GM18507 (cell line): ENCODE measurements at regions not wholly inside any gene's neighbourhood (a gene's known extent, or its start where the extent isn't known, plus 50 kb on each side); places are given as distances from the start of the nearest gene placed in this dataset.
"Not testable (repeated sequence)": the region's sequence is repeated elsewhere in the genome, so short reads cannot be mapped to it uniquely, and the experiment has no call there.

Experiments
- DNase-seq: peaks from one replicate; pipeline ENCODE4 v3.0.0; 2011; ENCODE audit warnings: low read depth; ENCODE audit not compliant: insufficient read length; ENCODE audit errors: extremely low spot score
- FAIRE-seq: peaks from 2 replicates; lab custom pipeline; 2011; peaks lifted over from hg19 to GRCh38; lab: Jason Lieb, UNC

DNA sequence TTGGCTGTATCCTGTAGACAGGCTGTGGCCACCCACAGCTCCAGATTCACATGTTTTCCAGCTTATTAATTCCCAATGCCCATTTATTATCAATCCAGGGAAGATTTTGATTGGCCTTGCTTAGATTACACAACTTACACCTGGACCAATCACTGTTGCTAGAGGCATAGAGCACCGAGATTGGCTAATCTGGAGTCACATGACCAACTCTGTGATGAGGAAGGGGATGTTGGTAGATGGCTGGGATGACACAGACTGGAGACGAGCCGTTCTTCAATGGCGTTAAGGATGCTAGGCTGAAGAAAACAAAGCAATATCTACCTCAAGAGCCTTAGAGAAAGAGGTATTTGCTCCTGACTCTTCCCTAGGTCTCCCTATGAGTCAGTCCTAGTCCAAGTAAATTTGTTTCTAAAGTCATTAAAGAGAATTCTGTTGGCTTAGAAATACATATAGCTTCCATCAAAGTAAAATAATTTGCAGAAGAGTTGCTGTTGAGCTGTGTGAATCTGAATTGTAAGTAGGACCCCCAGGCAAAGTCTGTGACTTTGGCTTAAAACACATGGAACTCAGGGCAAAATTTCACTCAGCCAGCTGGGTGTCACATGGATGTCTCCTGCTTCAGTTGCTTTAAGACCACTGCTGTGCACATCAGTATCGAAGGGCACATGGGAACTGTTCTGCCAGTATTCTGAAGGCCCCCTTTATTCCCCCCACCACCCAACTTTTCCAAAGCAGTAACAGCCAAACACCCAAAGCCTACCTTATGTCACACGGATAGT lies 326.4 kb upstream of the KLF4 start:
- FAIRE-seq: no peak
- no peak for DNase-seq

DNA sequence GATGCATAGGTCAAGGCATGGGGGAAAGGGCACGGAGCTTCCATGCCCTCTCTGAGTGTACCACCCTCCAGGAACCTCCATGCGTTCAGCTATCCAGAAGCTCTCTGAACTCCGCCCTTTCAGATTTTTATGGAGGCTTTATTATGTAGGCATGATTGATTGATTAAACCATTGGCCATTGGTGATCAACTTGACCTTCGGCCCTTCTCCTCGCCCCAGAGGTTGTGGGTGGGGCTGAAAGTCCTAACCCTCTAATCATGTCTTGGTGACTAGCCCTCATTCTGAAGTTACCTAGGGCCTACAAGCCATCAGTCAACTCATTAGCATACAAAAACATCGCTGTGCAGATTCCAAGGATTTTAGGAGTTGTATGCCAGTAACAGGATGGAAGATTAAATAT lies 323.7 kb upstream of the KLF4 start:
- FAIRE-seq: no peak

DNA sequence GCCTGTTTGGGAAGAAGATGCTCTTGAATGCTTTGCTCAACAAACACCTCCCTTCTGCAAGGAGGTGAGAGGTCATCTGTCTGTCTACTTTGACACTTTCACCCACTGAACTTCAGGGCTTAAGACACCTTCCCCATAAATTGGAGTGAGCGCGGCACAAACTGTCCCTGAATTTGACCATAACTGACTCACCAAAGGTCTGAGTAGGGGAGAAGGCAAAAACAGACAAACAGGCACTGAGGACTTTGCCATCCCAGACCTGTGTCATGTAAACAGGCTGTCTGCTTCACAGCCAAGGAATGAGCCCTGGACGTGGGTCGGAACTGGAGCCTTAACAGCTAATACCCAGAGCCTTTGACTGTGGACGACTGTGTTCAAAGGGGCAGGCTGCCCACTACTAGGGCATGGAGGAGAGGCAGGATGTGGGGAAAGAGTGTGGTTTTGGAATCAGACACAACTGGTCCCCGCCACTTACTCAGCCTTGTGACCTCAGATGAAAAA lies 320.9 kb upstream of the KLF4 start:
- no peak for DNase-seq
- FAIRE-seq: no peak

More for the DNA sequence above, 323.7 kb upstream of the KLF4 start:
- no peak for DNase-seq

DNA sequence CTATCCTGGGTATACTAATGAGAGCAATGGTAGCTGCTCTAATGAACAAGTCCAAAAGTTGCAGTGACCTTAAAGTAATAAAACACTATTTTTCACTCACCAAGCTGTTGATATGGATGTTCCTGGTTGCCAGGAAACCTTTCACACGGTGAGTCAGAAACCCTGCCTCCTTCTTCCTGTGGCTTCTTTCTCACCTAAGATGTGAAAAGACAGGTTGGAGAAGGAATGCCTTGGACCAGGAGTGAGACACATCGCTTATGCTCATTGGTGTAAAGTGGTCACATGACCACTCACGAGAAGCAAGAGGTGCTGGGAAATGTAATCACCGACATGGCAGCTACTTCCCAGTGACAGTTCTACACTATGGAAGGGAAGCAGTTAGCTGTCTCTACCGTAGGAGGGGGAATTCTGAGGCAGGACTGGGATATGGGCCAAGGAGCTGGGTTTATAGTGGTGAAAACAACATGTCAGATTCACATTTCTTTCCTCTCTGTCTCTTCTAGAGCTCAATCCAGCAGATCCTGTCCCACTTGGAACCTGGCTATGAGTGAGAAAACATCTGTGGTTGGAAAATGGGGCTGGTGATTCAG lies 320.4 kb upstream of the KLF4 start:
- no peak for DNase-seq
- no peak for FAIRE-seq

DNA sequence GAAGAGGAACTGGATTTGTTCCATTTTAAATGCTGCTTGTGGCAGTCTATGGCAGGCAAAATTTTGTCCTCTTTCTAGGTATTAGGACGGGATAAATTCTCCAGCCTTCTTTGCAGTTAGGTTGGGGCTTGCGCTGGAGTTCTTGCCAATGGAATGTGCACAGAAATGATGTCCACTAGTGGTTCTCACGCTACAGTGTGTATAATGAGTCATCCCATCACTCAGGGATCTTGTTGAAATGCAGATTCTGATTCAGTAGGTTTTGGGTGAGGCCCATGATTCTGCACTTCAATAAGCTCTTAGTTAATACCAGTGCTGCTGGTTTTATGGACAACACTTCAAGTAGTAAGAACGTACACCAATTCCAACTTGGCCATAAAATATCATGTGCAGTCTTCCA lies 317.6 kb upstream of the KLF4 start:
- FAIRE-seq (no peak), DNase-seq (no peak)

DNA sequence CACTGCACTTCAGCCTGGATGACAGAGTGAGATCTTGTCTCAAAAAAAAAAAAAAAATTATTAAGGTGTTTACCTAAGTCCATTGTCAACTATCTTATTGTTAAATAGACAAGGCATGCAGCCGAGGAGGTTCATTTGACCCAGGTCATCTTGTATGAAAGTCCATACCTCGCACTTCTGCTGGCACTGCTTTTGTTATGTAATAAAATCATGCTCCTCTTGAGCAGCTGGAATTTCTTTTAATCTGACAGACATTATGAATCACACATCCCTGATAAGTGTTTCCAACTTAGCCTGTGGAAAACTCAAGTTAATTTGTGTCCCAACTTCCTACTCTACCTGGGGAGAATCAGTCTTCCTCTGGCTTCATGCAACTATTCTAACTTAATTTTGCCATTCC lies 315.6 kb upstream of the KLF4 start:
- no peak for FAIRE-seq
- no peak for DNase-seq

DNA sequence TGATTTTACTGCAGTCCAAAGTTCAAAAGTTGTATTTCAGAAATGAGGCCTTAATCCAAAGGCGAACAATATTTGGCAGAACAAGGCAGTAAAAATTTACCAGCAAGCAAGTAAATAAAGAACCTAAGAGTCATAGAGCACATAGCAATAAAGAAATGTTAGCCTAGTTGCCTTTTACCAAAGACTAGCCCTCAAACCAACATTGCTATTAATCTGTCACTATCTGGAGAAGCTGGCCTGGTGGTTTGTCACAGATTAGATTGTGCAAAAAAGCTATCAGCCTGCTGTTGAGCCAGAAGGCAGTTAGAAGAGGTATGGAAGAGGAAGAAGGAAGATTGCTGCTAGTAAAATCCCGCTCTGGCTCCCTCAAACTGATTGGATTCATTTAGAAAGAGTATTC lies 304.7 kb upstream of the KLF4 start:
- no peak for DNase-seq
- no peak for FAIRE-seq

DNA sequence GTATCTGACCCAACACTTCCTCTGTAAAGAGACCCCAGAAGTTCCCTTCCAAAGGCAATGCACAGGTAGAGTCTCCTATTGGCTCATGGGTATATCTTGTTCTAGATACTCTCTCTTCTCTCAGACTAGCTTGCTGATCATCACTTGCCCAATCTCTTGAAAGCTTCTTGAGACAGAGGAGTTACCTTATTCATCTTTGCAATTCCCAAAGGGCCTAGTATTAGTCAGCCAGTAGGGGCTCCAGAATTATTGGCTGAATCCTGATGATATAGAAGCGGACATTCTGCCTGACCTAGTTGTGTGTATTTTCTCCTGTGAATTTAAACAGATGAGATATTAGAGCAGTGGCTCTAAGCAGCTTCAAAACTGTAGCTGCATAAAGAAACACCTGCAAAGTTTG lies 304.0 kb upstream of the KLF4 start:
- DNase-seq (no peak), FAIRE-seq (no peak)

DNA sequence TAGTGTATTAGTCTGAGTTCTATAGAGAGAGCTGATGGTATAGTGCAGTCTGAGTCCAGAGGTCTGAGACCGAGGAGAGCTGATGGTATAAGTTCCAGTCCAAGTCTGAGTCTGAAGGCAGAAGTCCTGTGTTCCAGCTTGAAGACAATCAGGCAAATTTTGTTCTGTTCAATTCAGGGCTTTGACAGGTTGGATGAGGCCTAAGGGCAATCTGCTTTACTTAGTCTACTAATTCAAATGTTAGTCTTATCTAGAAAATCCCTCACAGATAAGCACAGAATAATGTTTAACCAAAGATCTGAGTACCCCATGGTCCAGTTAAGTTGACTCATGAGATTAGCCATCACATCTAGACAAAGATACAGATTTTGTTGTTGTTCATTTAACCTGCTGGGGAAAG lies 303.0 kb upstream of the KLF4 start:
- DNase-seq (no peak), FAIRE-seq (no peak)

DNA sequence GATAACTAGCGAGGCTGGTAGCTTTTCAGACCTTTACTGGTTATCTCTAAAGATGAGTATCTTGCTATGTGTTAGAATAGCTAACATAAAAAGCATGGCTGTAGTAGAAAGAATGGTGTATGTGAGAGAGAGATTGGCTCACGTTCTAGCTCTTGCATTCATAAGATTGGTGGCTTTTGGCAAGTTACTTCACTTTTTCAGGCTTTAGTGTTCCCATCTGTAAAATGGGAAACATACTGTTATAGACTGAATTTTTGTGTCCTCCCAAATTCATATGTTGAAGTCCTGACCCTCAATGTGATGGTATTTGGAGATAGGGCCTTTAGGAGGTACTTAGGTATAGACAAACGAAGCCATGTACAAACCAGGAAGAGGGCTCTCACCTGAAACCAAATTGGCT lies 302.4 kb upstream of the KLF4 start:
- FAIRE-seq: no peak
- no peak for DNase-seq

DNA sequence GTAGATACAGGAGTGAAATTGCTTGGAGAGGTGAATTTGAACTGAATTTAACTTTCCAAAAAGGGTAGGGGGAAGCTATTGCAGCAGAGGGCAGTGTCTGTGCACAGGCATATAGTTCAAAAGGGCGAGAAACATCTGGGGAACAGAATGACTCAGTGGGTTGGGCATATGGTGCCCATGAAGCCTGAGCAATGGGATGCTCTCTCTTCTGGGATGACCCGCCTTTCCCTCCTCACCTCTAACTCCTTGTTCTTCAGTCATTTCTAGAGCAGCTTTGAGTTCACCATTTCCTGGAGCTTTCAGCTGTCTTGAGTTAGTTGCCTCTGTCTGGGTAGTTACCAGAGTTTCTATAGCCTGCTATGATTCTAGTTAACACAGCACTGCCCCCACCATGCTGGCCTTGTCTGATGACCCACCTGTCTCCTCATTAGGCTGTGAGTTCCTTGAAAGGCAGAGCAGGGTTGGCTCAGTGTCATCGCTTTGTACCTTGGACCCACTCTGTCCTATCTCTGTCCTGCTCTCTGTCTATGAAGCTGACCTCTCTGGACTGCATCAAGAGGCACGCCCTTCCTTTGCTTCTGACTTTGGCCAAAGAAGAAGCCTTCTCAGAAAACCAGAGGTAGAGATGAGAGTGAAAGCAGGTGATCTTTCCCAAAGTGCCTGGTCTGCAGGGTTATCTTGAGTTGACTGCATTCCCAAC lies 299.6 kb upstream of the KLF4 start:
- DNase-seq: no peak
- FAIRE-seq: no peak

DNA sequence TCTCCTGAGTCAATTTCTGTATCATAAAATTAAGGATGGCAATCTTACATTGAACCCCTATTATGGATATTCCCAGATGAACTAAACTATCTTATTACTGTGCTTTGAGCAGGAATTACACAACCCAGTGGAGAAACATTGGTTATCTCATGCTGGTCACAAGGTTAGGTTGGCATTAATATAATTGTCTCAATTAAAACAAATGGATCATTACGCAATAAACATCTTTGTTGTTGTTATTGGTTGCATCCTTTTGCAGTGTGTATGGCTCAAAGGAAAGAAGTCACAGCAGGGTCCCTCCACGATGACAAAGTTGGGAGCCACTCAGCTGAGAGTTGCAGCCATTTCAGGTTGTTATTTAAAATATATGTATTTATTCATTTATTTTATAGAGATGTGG lies 297.0 kb upstream of the KLF4 start:
- no peak for FAIRE-seq
- no peak for DNase-seq

DNA sequence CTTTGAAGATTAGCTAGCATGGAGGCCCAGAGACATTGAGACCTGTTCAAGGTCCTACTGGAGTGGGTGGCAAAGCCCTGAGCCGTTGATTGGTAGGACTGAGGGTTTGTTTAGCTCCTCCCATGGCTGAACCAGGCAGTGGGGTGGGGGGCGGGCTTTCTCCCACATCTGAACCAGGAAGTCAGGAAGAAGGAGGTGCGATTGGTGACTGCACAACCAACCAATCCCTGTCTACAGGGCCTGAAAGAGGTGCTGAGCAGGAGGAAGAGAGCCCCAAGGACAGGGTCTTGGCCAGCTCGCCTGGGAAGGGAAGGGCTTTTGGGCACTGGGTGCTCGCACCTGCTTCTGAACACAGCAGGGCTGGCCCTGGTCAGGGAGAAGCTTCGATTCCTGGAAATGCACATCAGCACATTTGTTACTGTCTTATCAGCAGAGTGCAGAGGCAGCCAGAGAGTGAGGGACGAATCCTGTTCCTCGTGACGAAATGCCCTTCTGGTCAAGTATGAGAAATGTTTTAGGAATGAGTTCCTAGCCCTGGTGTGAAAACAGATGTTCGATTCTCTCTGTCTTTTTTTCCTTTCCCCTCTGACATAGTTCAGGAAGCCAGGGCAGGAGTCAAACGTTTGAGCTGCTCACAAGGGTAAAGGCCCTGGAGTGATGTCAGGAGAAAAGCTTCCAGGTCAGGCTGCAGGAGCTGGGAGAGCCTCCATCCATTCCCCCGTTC lies 294.8 kb upstream of the KLF4 start:
- DNase-seq (no peak), FAIRE-seq (no peak)

DNA sequence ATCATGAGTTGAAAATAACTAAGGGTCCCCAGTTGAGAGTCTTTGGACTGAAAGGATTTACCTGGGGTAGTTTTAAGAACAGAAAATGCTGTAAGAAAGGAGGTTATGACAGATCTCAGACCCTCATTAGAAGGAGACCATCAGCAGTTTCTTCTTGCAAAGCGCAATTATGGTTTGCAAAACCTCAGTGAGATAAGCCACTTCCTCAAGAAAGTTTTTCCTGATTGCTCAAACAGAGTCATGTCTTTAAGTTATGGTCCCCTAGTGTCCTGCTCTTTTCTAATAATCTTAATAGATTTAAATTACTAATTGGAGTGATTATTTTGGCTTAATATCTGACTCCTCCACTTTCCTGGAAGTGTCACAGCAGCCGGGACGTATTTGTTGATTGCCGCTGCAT lies 293.2 kb upstream of the KLF4 start:
- FAIRE-seq: no peak
- DNase-seq: no peak

DNA sequence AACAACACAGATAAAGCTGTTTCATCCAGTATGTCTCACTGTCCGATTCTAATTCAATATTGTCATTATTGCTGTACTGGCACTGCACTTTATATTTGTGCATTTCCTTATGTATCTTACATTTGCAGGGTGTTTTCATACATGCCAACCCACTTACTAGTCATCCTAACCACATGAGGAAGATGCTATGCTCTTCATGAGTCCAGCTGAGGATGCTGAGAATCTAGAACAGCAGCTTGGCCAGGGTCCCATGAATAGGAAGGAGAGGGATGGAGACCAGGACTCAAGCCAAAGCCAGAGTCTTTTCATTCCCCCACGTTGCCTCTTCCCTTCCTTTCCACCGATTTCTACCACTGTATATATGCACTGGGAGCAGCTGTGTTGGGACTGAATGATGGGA lies 292.8 kb upstream of the KLF4 start:
- no peak for FAIRE-seq
- DNase-seq: no peak

DNA sequence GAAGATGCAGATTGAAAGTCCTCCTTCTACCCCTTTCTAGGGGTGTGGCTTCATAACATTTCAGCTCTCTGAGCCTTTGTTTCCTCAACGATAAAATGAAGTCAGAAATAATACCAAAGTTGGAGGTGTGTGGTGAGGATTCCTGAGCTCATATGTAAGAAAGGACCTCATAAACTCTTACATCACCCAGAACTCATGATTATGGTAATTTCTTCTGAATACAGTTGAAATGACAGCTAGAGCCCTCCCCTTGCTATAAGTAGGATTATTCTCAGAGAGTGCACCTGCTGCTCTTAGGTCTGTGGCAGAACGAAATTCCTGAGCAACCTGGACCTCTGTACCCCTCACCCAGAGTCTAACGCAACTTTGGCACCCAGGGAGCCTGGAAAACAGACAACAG lies 291.4 kb upstream of the KLF4 start:
- FAIRE-seq: no peak
- no peak for DNase-seq

DNA sequence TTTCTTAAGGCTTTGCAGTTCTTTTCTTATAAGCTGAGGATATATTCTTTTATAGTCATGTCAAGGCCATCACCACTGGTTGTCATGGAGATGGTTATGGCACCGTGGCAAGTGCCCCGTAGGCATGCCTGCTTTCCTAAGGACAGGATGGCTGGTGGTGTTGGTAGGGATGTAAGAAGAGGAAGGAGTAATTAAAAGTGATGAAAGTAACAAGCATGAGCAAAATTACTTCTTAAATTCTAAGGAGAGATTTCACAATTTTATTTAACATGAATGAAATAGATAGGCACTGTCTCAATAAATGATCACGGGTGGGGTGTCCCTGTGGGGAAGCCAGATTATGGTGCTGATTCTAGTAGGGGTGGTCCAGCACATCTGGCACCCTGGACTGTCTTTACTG lies 290.2 kb upstream of the KLF4 start:
- no peak for FAIRE-seq
- no peak for DNase-seq

DNA sequence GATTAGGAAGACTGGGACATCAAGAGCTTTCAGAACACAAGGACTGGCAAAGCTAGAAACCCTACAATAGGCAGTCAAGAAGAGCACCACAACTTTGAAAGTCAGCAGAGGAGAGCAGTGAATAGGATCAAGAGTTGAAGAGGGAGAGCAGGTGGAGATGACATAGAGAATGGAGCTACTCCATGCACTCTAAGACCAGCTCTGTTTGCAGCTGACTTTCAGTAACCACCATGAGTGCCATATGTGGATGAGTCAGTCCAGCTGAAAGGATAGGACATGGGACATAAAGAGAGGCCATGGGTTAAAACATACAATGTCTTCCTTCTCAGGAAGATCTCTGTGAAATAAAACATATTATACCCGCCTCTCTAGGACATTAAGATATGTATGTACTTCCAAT lies 289.1 kb upstream of the KLF4 start:
- no peak for FAIRE-seq
- DNase-seq: no peak

DNA sequence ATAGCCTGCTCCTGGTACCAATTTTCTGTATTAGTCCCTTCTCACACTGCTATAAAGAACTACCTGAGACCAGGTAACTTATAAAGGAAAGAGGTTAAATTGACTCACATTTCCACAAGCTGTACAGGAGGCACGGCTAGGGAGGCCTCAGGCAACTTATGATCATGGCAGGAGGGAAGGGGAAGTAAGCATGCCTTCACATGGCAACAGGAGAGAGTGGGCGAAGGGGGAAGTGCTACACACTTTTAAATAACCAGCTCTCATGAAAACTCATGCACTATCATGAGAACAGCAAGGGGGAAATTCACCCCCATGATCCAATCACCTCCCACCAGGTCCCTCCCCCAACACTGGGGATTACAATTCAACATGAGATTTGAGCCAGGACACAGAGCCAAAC lies 284.5 kb upstream of the KLF4 start:
- DNase-seq, FAIRE-seq: not testable (repeated sequence)

DNA sequence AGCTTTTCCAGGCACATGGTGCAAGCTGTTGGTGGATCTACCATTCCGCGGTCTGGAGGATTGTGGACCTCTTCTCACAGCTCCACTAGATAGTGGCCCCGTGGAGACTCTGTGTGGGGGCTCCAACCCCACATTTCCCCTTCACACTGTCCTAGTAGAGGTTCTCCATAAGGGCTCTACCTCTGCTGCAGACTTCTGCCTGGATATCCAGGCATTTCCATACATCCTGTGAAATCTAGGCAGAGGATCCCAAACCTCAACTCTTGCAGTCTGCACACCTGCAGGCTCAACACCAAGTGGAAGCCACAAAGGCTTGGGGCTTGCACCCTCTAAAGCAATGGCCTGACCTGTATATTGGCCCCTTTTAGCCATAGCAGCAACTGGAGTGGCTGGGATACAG lies 283.4 kb upstream of the KLF4 start:
- DNase-seq (no peak), FAIRE-seq (no peak)
